GM23248 (cell line): ENCODE measurements at regions not wholly inside any gene's neighbourhood (a gene's known extent, or its start where the extent isn't known, plus 50 kb on each side); places are given as distances from the start of the nearest gene placed in this dataset.

Experiments
- DNase-seq: peaks from one replicate; pipeline ENCODE4 v3.0.0-alpha.2; 2015
- H2AFZ ChIP-seq: fragments of 200-600 bp; sonication (generic); 2 replicates; pipeline ENCODE4 v1.6.1; 2016; ENCODE audit warnings: antibody characterized with exemption
- H3F3A ChIP-seq: fragments of 200-600 bp; sonication (generic); 2 replicates; pipeline ENCODE4 v1.6.1; 2016; ENCODE audit warnings: mild to moderate bottlenecking, antibody characterized with exemption, mixed run types; ENCODE audit not compliant: insufficient read depth
- H3K27ac ChIP-seq: fragments of 200-600 bp; sonication (generic); 2 replicates; pipeline ENCODE4 v1.5.1; 2016; ENCODE audit warnings: mild to moderate bottlenecking
- H3K27me3 ChIP-seq: fragments of 200-600 bp; sonication (generic); replicated peaks from 2 replicates; pipeline ENCODE4 v1.6.1; 2016; ENCODE audit warnings: mild to moderate bottlenecking; ENCODE audit not compliant: insufficient read depth
- H3K36me3 ChIP-seq: fragments of 200-600 bp; sonication (generic); 2 replicates; pipeline ENCODE4 v1.6.1; 2016; ENCODE audit warnings: low read depth, mild to moderate bottlenecking
- H3K4me1 ChIP-seq: fragments of 200-600 bp; sonication (generic); 2 replicates; pipeline ENCODE4 v1.6.1; 2016; ENCODE audit warnings: mild to moderate bottlenecking; ENCODE audit not compliant: insufficient read depth
- H3K4me2 ChIP-seq: fragments of 200-600 bp; sonication (generic); one replicate; pipeline ENCODE4 v1.6.1; 2016; ENCODE audit warnings: mild to moderate bottlenecking; ENCODE audit not compliant: unreplicated experiment
- H3K4me3 ChIP-seq: fragments of 200-600 bp; sonication (generic); 2 replicates; pipeline ENCODE4 v1.5.1; 2016; ENCODE audit warnings: mild to moderate bottlenecking
- H3K79me2 ChIP-seq: fragments of 200-600 bp; sonication (generic); 2 replicates; pipeline ENCODE4 v1.6.1; 2016; ENCODE audit warnings: mild to moderate bottlenecking; ENCODE audit not compliant: insufficient read depth
- H3K9ac ChIP-seq: fragments of 200-600 bp; sonication (generic); 2 replicates; pipeline ENCODE4 v1.6.1; 2016; ENCODE audit warnings: mild to moderate bottlenecking
- H3K9me2 ChIP-seq: fragments of 200-600 bp; sonication (generic); 2 replicates; pipeline ENCODE4 v1.6.1; 2016; ENCODE audit warnings: mixed run types, mild to moderate bottlenecking, moderate library complexity; ENCODE audit not compliant: insufficient read depth
- H3K9me3 ChIP-seq: fragments of 200-600 bp; sonication (generic); one replicate; pipeline ENCODE4 v1.6.1; 2017; ENCODE audit warnings: low read depth
- H4K20me1 ChIP-seq: fragments of 200-600 bp; sonication (generic); 2 replicates; pipeline ENCODE4 v1.6.0; 2016; ENCODE audit not compliant: insufficient read depth
- EZH2 ChIP-seq: fragments of 200-600 bp; sonication (generic); IDR thresholded peaks from 2 replicates; pipeline ENCODE4 v1.6.1; 2018; ENCODE audit warnings: antibody characterized with exemption, mild to moderate bottlenecking; ENCODE audit not compliant: insufficient read depth, poor library complexity, severe bottlenecking
- EZH2phosphoT487 ChIP-seq: fragments of 200-600 bp; sonication (generic); IDR thresholded peaks from 2 replicates; pipeline ENCODE4 v1.6.1; 2018; ENCODE audit warnings: antibody characterized with exemption, moderate library complexity, mild to moderate bottlenecking, low read depth; ENCODE audit not compliant: insufficient read depth
- WGBS, 2 experiments: methylation state at CpG; one replicate each; pipeline ENCODE4 v1.1.6; 2015 to 2017; ENCODE audit warnings: low lambda C conversion rate in 2 of 2, low coverage in 1 of 2; ENCODE audit errors: missing lambda C conversion rate in 2 of 2; 5-methylcytosine and 5-hydroxymethylcytosine counted together
- in situ Hi-C: fragments of 300-500 bp; cut with MboI; formaldehyde crosslinking; loops from 2 replicates; pipeline ENCODE4 v1.15.0; 2020

- H3F3A ChIP-seq: peaks cover 39% of the 10 kb centered on the region
- TF ChIP-seq EZH2phosphoT487 (no peak), EZH2 (no peak)
- H3K36me3 ChIP-seq: no peaks in the 10 kb centered on the region
- peak overlapping the region; percentile 85 for H3K27ac ChIP-seq
- in situ Hi-C loops: no loop called here
- H3K4me3 ChIP-seq: peak overlapping the region; percentile 50; the same call in 1 of the 2 replicates
- WGBS, 2 experiments: 43 to 45% methylated on average over 8 of the region's 8 CpGs
- H3K79me2 ChIP-seq: no peaks in the 10 kb centered on the region
- no peaks in the 10 kb centered on the region for H3K9me3 ChIP-seq
- peaks cover 42% of the 10 kb centered on the region for H3K4me1 ChIP-seq
- peak overlapping the region; percentile 55 for H3K4me2 ChIP-seq
- no peak overlapping the region for H2AFZ ChIP-seq
- no peaks in the 10 kb centered on the region for H4K20me1 ChIP-seq
- no peaks in the 10 kb centered on the region for H3K27me3 ChIP-seq
- no peaks in the 10 kb centered on the region for H3K9me2 ChIP-seq
- H3K9ac ChIP-seq: peak overlapping the region; percentile 53
- DNase-seq: peak; percentile 97
Observed at GRCh38 chr5:96565582-96566265, 96.5 kb upstream of the CAST start.

GRCh38 chr5:96566833-96567587, 95.2 kb upstream of the CAST start:
- peak overlapping the region; percentile 50 for H3K4me3 ChIP-seq
- H3F3A ChIP-seq: peaks cover 43% of the 10 kb centered on the region
- no peaks in the 10 kb centered on the region for H3K36me3 ChIP-seq
- TF ChIP-seq EZH2 (no peak), EZH2phosphoT487 (0 out of 2 replicates have a peak, but pooled peaks have one; percentile 47)
- H3K4me2 ChIP-seq: peak overlapping the region; percentile 55
- H3K9ac ChIP-seq: peak overlapping the region; percentile 53
- H3K27me3 ChIP-seq: no peaks in the 10 kb centered on the region
- peak overlapping the region; percentile 85 for H3K27ac ChIP-seq
- peak; percentile 84 for DNase-seq
- H4K20me1 ChIP-seq: no peaks in the 10 kb centered on the region
- H2AFZ ChIP-seq: no peak overlapping the region
- H3K9me3 ChIP-seq: no peaks in the 10 kb centered on the region
- H3K9me2 ChIP-seq: no peaks in the 10 kb centered on the region
- in situ Hi-C loops: no loop called here
- WGBS, 2 experiments: 11 to 15% methylated on average over 8 of the region's 8 CpGs
- H3K4me1 ChIP-seq: peaks cover 40% of the 10 kb centered on the region
- H3K79me2 ChIP-seq: no peaks in the 10 kb centered on the region

GRCh38 chr5:96569332-96569731, 92.8 kb upstream of the CAST start:
- Histone ChIP-seq H3K9me2 (no peaks in the 10 kb centered on the region), H3K36me3 (no peaks in the 10 kb centered on the region), H3K4me1 (peaks cover 36% of the 10 kb centered on the region), H4K20me1 (no peaks in the 10 kb centered on the region), H3K4me2 (no peak overlapping the region), H3K4me3 (no peak overlapping the region), H3K79me2 (no peaks in the 10 kb centered on the region), H2AFZ (no peak overlapping the region), H3K9ac (no peak overlapping the region), H3K27me3 (no peaks in the 10 kb centered on the region), H3F3A (peaks cover 46% of the 10 kb centered on the region), H3K27ac (no peak overlapping the region), H3K9me3 (no peaks in the 10 kb centered on the region)
- no peak for TF ChIP-seq EZH2phosphoT487
- TF ChIP-seq EZH2: no peak
- 98% methylated on average over 4 of the region's 4 CpGs for WGBS, 2 experiments
- in situ Hi-C loops: no loop called here
- no peak for DNase-seq

- no peak overlapping the region for H3K4me3 ChIP-seq
- H3K36me3 ChIP-seq: no peaks in the 10 kb centered on the region
- TF ChIP-seq EZH2 (no peak), EZH2phosphoT487 (no peak)
- H3K4me2 ChIP-seq: no peak overlapping the region
- H3K27me3 ChIP-seq: no peaks in the 10 kb centered on the region
- DNase-seq: no peak
- H3K9me2 ChIP-seq: no peaks in the 10 kb centered on the region
- peaks cover 46% of the 10 kb centered on the region for H3F3A ChIP-seq
- H3K9me3 ChIP-seq: no peaks in the 10 kb centered on the region
- no peak overlapping the region for H2AFZ ChIP-seq
- in situ Hi-C loops: no loop called here
- H3K4me1 ChIP-seq: peaks cover 36% of the 10 kb centered on the region
- no peaks in the 10 kb centered on the region for H3K79me2 ChIP-seq
- H3K27ac ChIP-seq: no peak overlapping the region
- 68% methylated on average over 4 of the region's 4 CpGs for WGBS, 2 experiments
- H3K9ac ChIP-seq: no peak overlapping the region
- no peaks in the 10 kb centered on the region for H4K20me1 ChIP-seq
Observed at GRCh38 chr5:96569770-96570169, 92.4 kb upstream of the CAST start.
